NB4 (cell line): ENCODE measurements at regions not wholly inside any gene's neighbourhood (a gene's known extent, or its start where the extent isn't known, plus 50 kb on each side); places are given as distances from the start of the nearest gene placed in this dataset.

ENCODE experiments used
- DNase-seq: peaks from one replicate; pipeline ENCODE4 v3.0.0; 2010; ENCODE audit warnings: low read depth
- H3K4me3 ChIP-seq: one replicate; pipeline ENCODE4 v1.5.1; 2011; ENCODE audit warnings: mild to moderate bottlenecking, low read depth, low read length, moderate library complexity
- CTCF ChIP-seq: IDR thresholded peaks from one replicate; pipeline ENCODE4 v1.5.1; 2012; ENCODE audit warnings: low read depth, low read length
- MAX ChIP-seq: IDR thresholded peaks from 2 replicates; pipeline ENCODE4 v1.6.1; 2011; ENCODE audit warnings: low read depth, low read length
- MYC ChIP-seq: IDR thresholded peaks from 2 replicates; pipeline ENCODE4 v1.6.1; 2011; ENCODE audit warnings: low read depth, low read length
- POLR2A ChIP-seq: IDR thresholded peaks from 2 replicates; pipeline ENCODE4 v1.6.1; 2011; ENCODE audit warnings: mild to moderate bottlenecking; ENCODE audit not compliant: insufficient read length; ENCODE audit errors: extremely low read depth

- TF ChIP-seq MAX (no peak), MYC (no peak), CTCF (no peak), POLR2A (no peak)
- DNase-seq, result no peak
- no peak overlapping the region for H3K4me3 ChIP-seq
These were observed 333.4 kb upstream of the CHD6 start for GRCh38 chr20:41951615-41952014.

- no peak for TF ChIP-seq CTCF
- TF ChIP-seq POLR2A, result no peak
- no peak for TF ChIP-seq MAX
- TF ChIP-seq MYC, result no peak
These were observed 321.5 kb upstream of the CHD6 start for GRCh38 chr20:41939659-41940058.

GRCh38 chr20:41938353-41938752 is 320.2 kb upstream of the CHD6 start:
- no peak overlapping the region for H3K4me3 ChIP-seq
- TF ChIP-seq MAX, result no peak
- no peak for TF ChIP-seq MYC
- no peak for TF ChIP-seq POLR2A
- no peak for TF ChIP-seq CTCF
- DNase-seq, result no peak

More at GRCh38 chr20:41939659-41940058, 321.5 kb upstream of the CHD6 start:
- DNase-seq, result no peak
- H3K4me3 ChIP-seq, result no peak overlapping the region

GRCh38 chr20:41935259-41935791 is 317.1 kb upstream of the CHD6 start:
- DNase-seq, result no peak
- TF ChIP-seq POLR2A (no peak), MYC (no peak), MAX (no peak), CTCF (no peak)
- H3K4me3 ChIP-seq, result no peak overlapping the region

- DNase-seq, result no peak
- no peak for TF ChIP-seq MAX
- TF ChIP-seq MYC, result no peak
- TF ChIP-seq CTCF, result no peak
- TF ChIP-seq POLR2A, result no peak
- H3K4me3 ChIP-seq, result no peak overlapping the region
These were observed 314.3 kb upstream of the CHD6 start for GRCh38 chr20:41932431-41932830.

- DNase-seq, result no peak
- TF ChIP-seq POLR2A (no peak), MAX (no peak), CTCF (no peak), MYC (no peak)
- H3K4me3 ChIP-seq, result no peak overlapping the region
These were observed 309.5 kb upstream of the CHD6 start for GRCh38 chr20:41927655-41928054.
